ENCODE measurements at regions not wholly inside any gene's neighbourhood (a gene's known extent, or its start where the extent isn't known, plus 50 kb on each side); places are given as distances from the start of the nearest gene placed in this dataset.

DNA sequence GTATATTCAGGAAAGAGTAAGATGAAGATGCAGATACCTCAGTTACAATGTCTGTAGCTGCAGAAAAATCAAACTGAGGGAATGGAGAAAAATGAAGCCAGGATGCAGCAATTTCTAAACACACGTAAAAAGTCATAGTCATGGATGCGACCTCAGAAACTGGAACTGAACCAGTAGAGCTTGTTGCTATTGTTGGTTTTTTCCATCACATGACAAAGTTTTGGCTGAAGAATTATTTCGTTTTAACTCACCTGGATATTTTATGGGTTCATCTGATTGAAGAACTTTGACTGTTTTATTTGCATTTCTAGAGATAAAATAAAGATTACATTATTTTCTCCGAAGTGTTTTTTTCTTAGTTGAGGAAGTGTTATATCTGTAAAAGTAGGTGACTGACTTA is 591.2 kb downstream of the ZBBX start (continued):
- TF ChIP-seq ZNF274 (CRISPR knock-in tag; IDR thresholded peaks at IDR 0.05) (no peak), ZNF292 (CRISPR knock-in tag; IDR thresholded peaks at IDR 0.05; ENCODE audit: borderline replicate concordance, low read depth) (no peak)

DNA sequence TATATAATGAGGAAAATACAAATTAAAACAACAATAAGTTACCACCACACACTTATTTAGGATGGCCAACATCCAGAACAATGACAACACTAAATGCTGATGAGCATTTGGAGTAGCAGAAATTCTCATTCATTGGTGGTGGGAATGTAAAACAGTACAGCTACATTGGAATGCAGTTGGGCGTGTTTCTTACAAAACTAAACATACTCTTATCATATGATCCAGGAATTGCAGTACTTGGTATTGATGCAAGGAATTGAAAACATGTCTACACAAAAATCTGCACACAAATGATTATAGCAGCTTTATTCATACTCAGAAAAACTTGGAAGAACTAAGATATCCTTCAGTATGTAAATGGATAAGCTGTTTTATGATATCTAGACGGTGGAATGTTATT is 594.2 kb downstream of the ZBBX start:
- Histone ChIP-seq H3K4me2 (ENCODE audit: low read depth, low read length) (no peak overlapping the region), H2AFZ (ENCODE audit: low read length) (no peak overlapping the region), H3K4me1 (ENCODE audit: insufficient read depth, low read length) (no peaks in the 10 kb centered on the region), H3K9me3 (ENCODE audit: low read length) (no peaks in the 10 kb centered on the region), H4K20me1 (ENCODE audit: insufficient read depth, low read length) (no peaks in the 10 kb centered on the region), H3K36me3 (replicated peaks in 1 of 2; ENCODE audit: control insufficient read depth in 1 of 2, insufficient read depth in 2 of 2, low read length in 2 of 2) (no peaks in the 10 kb centered on the region), H3K79me2 (ENCODE audit: insufficient read depth, low read length) (no peaks in the 10 kb centered on the region), H3K27ac (ENCODE audit: extremely low read length, insufficient read depth, low read length) (no peak overlapping the region), H3K9ac (ENCODE audit: insufficient read depth, low read depth, low read length) (no peak overlapping the region), H3K4me3 (replicated peaks in 1 of 3; ENCODE audit: insufficient read depth in 1 of 3, low read depth in 2 of 3, low read length in 3 of 3) (no peak overlapping the region), H3K27me3 (ENCODE audit: control insufficient read depth in 1 of 2, insufficient read depth in 2 of 2, low read length in 2 of 2) (no peaks in the 10 kb centered on the region)
- no TSS peak for BruUV-seq (replicated peaks)
- POLR2A ChIA-PET: no interaction called here
- 1% methylated on average over 2 of the region's 2 CpGs for WGBS (ENCODE audit: low lambda C conversion rate)
- ATAC-seq (no peak), DNase-seq (ENCODE audit: low spot score) (no peak), FAIRE-seq (no peak)
- intact Hi-C loops (cut with micrococcal nuclease; ENCODE audit: unreplicated experiment) (no loop called here), in situ Hi-C loops (cut with HindIII; ENCODE audit: extremely low pct_ligation_motif_present, low pct_unique_long_range_greater_than_20kb) (no loop called here)
- CTCF ChIA-PET (ENCODE audit: low intra/inter-chr PET ratio, low total read pairs): no interaction called here
- TF ChIP-seq DR1 (CRISPR knock-in tag; IDR thresholded peaks at IDR 0.05): no peak
- TF ChIP-seq NRL (CRISPR knock-in tag; IDR thresholded peaks at IDR 0.05; ENCODE audit: borderline replicate concordance): no peak
- no peak for TF ChIP-seq KDM5A (IDR thresholded peaks at IDR 0.05; ENCODE audit: borderline replicate concordance, low read length)
- no peak for TF ChIP-seq ONECUT2 (CRISPR knock-in tag; IDR thresholded peaks at IDR 0.05)
- TF ChIP-seq CEBPG (CRISPR knock-in tag; IDR thresholded peaks at IDR 0.05): no peak
- no peak for TF ChIP-seq ADNP (CRISPR knock-in tag; IDR thresholded peaks at IDR 0.05)
- TF ChIP-seq SRSF9 (IDR thresholded peaks at IDR 0.05; ENCODE audit: borderline replicate concordance, insufficient read depth, low read depth, low read length, poor library complexity, severe bottlenecking): no peak
- no peak for TF ChIP-seq ZNF570 (CRISPR knock-in tag; IDR thresholded peaks at IDR 0.05; ENCODE audit: borderline replicate concordance)
- no peak for TF ChIP-seq AHR (CRISPR knock-in tag; IDR thresholded peaks at IDR 0.05)
- TF ChIP-seq FOSL1 (CRISPR knock-in tag; IDR thresholded peaks at IDR 0.05; ENCODE audit: borderline replicate concordance): no peak
- TF ChIP-seq, protein P1, sequence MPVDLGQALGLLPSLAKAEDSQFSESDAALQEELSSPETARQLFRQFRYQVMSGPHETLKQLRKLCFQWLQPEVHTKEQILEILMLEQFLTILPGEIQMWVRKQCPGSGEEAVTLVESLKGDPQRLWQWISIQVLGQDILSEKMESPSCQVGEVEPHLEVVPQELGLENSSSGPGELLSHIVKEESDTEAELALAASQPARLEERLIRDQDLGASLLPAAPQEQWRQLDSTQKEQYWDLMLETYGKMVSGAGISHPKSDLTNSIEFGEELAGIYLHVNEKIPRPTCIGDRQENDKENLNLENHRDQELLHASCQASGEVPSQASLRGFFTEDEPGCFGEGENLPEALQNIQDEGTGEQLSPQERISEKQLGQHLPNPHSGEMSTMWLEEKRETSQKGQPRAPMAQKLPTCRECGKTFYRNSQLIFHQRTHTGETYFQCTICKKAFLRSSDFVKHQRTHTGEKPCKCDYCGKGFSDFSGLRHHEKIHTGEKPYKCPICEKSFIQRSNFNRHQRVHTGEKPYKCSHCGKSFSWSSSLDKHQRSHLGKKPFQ (CRISPR knock-in tag; IDR thresholded peaks at IDR 0.05; ENCODE audit: insufficient replicate concordance): no peak

All from HepG2 (cell line).